BLaER1 treated with 17β-estradiol and CSF1 and Interleukin-3, amounts not matched to agents 10 nM and 100 nM (cell line): ENCODE measurements at regions not wholly inside any gene's neighbourhood (a gene's known extent, or its start where the extent isn't known, plus 50 kb on each side); places are given as distances from the start of the nearest gene placed in this dataset.
A peak's percentile ranks its signal among the peaks of the same experiment; 100 is the strongest.

Experiments
- H3K27ac ChIP-seq, 11 experiments: shearing (Covaris generic); formaldehyde crosslinking; 2 replicates each; pipeline ENCODE4 v1.8.1; 2022
- H3K27me3 ChIP-seq, 11 experiments: shearing (Covaris generic); formaldehyde crosslinking; 2 replicates each; pipeline ENCODE4 v1.8.1; 2022
- H3K36me3 ChIP-seq, 11 experiments: shearing (Covaris generic); formaldehyde crosslinking; 2 replicates each; pipeline ENCODE4 v1.8.1; 2022
- H3K4me1 ChIP-seq, 10 experiments: shearing (Covaris generic); formaldehyde crosslinking; 2 replicates each; pipeline ENCODE4 v1.8.1; 2022
- H3K4me2 ChIP-seq, 11 experiments: shearing (Covaris generic); formaldehyde crosslinking; 2 replicates each; pipeline ENCODE4 v1.8.1; 2022
- H3K4me3 ChIP-seq, 10 experiments: shearing (Covaris generic); formaldehyde crosslinking; 2 replicates each; pipeline ENCODE4 v1.8.1; 2022
- H3K9ac ChIP-seq, 11 experiments: shearing (Covaris generic); formaldehyde crosslinking; 2 replicates each; pipeline ENCODE4 v1.8.1; 2022
- H3K9me3 ChIP-seq, 11 experiments: shearing (Covaris generic); formaldehyde crosslinking; replicated peaks in 1 of 11; 2 replicates each; pipeline ENCODE4 v1.8.1; 2022
- H4K20me1 ChIP-seq, 11 experiments: shearing (Covaris generic); formaldehyde crosslinking; 2 replicates each; pipeline ENCODE4 v1.8.1; 2022
- Cebpa-rat ChIP-seq, 11 experiments: shearing (Covaris generic); IDR thresholded peaks; 2 replicates each; pipeline ENCODE4 v1.8.1; 2022

DNA sequence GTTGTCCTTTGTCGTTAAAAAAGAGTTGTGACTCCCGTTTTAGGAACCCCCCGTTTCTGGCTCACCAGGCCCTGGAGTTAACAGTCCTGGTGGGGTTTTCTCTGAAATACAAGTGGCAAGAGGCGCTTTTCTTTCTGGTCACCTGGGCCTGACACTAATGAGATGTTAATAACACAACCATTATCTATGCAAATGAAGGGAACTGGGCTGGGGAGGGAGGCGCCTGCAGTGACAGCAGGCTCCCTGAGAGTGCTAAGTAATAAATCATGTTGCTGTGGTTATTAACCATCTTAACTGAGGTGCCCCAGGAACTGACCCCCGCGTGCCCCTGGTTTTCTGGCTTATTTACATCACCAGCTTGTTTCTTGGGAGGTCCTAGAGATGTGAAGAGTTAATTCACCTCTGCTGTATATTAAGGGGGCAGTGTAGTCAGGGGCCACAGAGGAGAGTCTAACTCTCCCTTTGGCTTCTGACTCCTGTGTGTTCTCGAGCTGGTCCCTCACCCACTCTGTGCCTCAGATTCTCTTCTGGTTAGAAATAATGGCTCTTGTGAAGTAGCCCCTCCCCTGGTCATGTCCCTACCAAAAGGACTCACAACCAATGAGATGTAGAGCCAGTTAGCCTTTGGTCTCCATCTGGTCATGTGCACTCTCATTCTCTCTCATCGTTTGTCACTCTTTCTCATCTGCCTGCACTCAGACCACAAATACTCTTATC, 276.6 kb upstream of the CADM1 start:
- Histone ChIP-seq H3K4me3 (no peak overlapping the region), H3K4me2 (no peak overlapping the region), H3K27me3 (no peaks in the 10 kb centered on the region), H3K9me3 (peaks cover 0 to 17% (median 6%) of the 10 kb centered on the region in 11 experiments; a peak in 9 of 22 replicates), H4K20me1 (no peaks in the 10 kb centered on the region), H3K27ac (no peak overlapping the region), H3K36me3 (no peaks in the 10 kb centered on the region), H3K9ac (no peak overlapping the region), H3K4me1 (no peaks in the 10 kb centered on the region)
- TF ChIP-seq Cebpa-rat (IDR thresholded peaks at IDR 0.05) = no peak

DNA sequence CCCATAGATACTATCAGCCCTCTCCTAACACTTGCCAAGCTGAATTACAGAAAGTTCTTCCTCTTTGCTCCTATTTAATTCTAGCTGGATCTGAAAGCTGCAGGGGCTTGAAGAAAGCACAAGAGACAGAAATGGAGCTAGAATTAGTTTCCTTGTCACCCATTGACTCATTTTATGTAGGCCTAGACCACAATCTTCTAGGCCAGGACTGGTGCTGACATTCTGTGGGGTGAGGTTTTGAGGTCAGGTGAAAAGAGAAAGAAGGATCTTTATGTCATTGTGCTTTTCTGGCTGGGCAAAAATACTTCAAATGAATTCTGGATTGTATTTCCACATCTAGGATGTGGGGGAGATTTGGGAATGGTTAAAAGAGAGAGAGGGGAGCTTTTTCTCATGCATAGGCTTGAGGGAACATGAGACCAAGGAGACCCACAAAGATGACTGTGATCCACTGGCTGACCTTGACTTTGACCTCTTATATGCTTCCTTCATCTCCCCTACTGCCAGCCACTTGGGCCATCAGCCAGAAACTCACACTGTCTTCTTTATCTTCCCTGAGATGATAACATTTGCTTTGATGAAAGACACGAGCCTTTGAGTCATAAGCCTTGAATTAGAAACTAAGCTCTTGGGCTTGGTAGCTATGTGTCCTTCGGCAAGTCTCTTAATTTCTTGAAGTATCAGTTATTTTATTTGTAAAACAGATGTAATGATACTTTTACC, 274.9 kb upstream of the CADM1 start:
- H3K9me3 ChIP-seq = peaks cover 0 to 17% (median 6%) of the 10 kb centered on the region in 11 experiments; a peak in 9 of 22 replicates
- H4K20me1 ChIP-seq = no peaks in the 10 kb centered on the region
- no peak overlapping the region for H3K4me2 ChIP-seq
- TF ChIP-seq Cebpa-rat (IDR thresholded peaks at IDR 0.05) = no peak
- H3K36me3 ChIP-seq = no peaks in the 10 kb centered on the region
- no peak overlapping the region for H3K4me3 ChIP-seq
- H3K4me1 ChIP-seq = no peaks in the 10 kb centered on the region
- H3K9ac ChIP-seq = no peak overlapping the region
- H3K27ac ChIP-seq = no peak overlapping the region
- H3K27me3 ChIP-seq = no peaks in the 10 kb centered on the region

DNA sequence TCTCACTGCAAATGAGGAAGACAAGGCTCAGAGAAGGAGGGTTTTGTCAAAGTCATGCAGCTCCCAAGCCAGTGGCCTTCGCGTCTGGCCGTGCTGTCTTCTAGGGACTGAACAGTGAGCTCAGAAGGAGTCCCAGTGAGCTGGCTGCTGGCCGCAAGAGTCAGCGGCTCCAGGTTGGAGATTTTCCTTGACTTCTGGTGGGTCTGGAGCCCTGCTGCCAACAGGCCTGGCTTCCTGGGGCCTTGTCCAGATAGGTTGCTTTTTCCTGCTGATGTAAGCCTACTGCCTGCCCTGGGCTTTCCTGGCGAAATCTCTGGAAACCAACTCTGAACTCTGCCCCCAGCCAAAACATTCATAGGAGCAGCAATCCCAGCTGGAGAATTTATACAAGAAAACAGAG, 272.7 kb upstream of the CADM1 start:
- no peak overlapping the region for H3K4me2 ChIP-seq
- peaks cover 0 to 4% (median 0%) of the 10 kb centered on the region in 11 experiments; a peak in 5 of 22 replicates for H3K9me3 ChIP-seq
- no peaks in the 10 kb centered on the region for H3K4me1 ChIP-seq
- no peak for TF ChIP-seq Cebpa-rat (IDR thresholded peaks at IDR 0.05)
- no peaks in the 10 kb centered on the region for H3K36me3 ChIP-seq
- H4K20me1 ChIP-seq = no peaks in the 10 kb centered on the region
- H3K4me3 ChIP-seq = no peak overlapping the region
- H3K27ac ChIP-seq = no peak overlapping the region
- no peak overlapping the region for H3K9ac ChIP-seq
- no peaks in the 10 kb centered on the region for H3K27me3 ChIP-seq

- H3K27ac ChIP-seq = no peak overlapping the region
- no peak overlapping the region for H3K9ac ChIP-seq
- no peak overlapping the region for H3K4me2 ChIP-seq
- H3K4me3 ChIP-seq = no peak overlapping the region
- H3K9me3 ChIP-seq = no peaks in the 10 kb centered on the region
- H3K4me1 ChIP-seq = no peaks in the 10 kb centered on the region
- H4K20me1 ChIP-seq = no peaks in the 10 kb centered on the region
- no peak for TF ChIP-seq Cebpa-rat (IDR thresholded peaks at IDR 0.05)
- H3K36me3 ChIP-seq = no peaks in the 10 kb centered on the region
- no peaks in the 10 kb centered on the region for H3K27me3 ChIP-seq
These were observed 271.6 kb upstream of the CADM1 start for GRCh38 chr11:115775846-115776245.

DNA sequence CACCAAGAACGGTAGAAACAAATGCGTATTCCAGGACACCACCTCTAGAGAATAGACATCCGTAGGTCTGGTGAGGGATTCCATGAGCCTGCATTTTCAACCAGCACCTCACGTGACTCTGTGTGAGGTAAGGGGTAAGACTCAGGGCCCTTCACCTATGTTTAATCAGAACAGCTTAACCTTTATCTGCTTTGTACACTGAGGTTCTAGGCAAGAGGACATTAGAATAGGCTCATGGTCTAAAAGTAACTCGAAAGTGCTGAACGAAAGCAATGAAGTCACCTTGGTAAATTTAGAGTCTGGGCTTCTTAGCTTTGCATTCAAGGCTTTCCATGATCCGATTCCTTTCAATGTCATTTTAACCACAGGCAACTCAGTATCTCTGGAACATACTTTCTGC, 270.5 kb upstream of the CADM1 start:
- TF ChIP-seq Cebpa-rat (IDR thresholded peaks at IDR 0.05) = no peak
- H3K4me1 ChIP-seq = no peaks in the 10 kb centered on the region
- H3K27me3 ChIP-seq = no peaks in the 10 kb centered on the region
- no peak overlapping the region for H3K4me2 ChIP-seq
- H4K20me1 ChIP-seq = no peaks in the 10 kb centered on the region
- H3K27ac ChIP-seq = no peak overlapping the region
- no peaks in the 10 kb centered on the region for H3K36me3 ChIP-seq
- H3K4me3 ChIP-seq = no peak overlapping the region
- no peaks in the 10 kb centered on the region for H3K9me3 ChIP-seq
- H3K9ac ChIP-seq = no peak overlapping the region

DNA sequence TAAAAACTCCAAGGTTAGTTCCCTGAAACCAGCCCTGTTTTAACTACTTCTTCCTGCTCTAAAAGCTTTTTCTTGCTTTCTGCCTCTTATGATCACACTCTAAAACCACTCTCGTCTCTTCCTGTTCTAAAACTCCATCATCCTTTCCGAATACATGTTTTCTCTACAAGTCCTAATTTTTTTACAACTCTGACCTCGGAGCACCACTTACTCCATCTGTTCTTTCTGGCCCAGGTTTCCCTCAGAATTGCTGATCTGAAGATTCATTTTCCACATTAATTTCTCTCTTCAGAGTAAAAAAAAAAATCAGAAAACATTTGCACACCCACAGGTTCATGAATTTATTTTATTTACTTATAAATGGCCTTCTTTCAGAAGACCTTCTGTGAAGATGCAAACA, 265.7 kb upstream of the CADM1 start:
- Histone ChIP-seq H3K4me2 (no peak overlapping the region), H3K27ac (no peak overlapping the region), H3K4me3 (no peak overlapping the region), H3K4me1 (peaks cover 0 to 10% (median 5%) of the 10 kb centered on the region in 10 experiments; a peak in 11 of 20 replicates), H3K36me3 (no peaks in the 10 kb centered on the region), H3K9me3 (no peaks in the 10 kb centered on the region), H3K9ac (no peak overlapping the region), H3K27me3 (no peaks in the 10 kb centered on the region), H4K20me1 (no peaks in the 10 kb centered on the region)
- TF ChIP-seq Cebpa-rat (IDR thresholded peaks at IDR 0.05) = no peak

- H3K9ac ChIP-seq = no peak overlapping the region
- H3K27ac ChIP-seq = no peak overlapping the region
- H3K9me3 ChIP-seq = no peaks in the 10 kb centered on the region
- no peaks in the 10 kb centered on the region for H3K27me3 ChIP-seq
- no peaks in the 10 kb centered on the region for H4K20me1 ChIP-seq
- H3K4me1 ChIP-seq = peaks cover 0 to 10% (median 5%) of the 10 kb centered on the region in 10 experiments; a peak in 11 of 20 replicates
- no peaks in the 10 kb centered on the region for H3K36me3 ChIP-seq
- no peak overlapping the region for H3K4me3 ChIP-seq
- no peak for TF ChIP-seq Cebpa-rat (IDR thresholded peaks at IDR 0.05)
- H3K4me2 ChIP-seq = peak overlapping the region in 7 of 11 experiments; percentile 22 to 60 (median 39); a peak in 6 of 22 replicates
These were observed 263.7 kb upstream of the CADM1 start for GRCh38 chr11:115767883-115768282.

DNA sequence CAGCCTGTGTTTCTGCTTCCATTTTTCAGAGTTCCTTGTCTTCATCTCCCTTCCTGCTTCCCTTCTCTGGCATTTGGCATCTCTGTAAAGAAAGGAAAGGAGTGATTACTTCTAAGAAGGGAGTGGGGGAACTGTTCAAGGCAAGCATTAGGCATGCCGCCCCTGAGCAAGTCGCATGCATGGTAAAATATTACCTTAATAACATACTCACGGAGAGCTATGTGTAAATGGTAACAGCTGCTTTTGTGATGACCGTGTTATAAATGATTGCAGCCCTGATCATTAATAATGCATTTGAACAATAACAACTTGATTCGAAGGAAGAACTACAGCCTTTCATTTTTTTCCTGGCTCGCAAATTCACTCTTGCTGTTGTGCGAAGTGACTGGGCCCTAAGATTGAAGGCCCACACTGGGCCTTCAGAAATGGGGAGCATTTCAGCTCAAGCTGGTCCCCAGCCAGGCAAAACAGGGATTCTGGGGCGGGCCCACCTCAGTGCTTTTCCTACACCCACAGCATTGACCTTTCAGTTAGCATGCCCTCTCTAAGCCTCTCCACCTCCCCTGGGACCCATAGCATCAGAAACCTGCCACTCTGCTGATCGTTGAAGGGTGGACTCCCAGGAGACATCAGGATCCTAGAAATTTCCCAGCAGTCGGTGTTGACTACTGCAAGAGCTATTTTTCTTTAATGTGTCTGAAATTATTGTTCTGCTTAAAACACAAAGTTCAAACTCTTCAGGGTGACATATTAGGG, 263.0 kb upstream of the CADM1 start:
- TF ChIP-seq Cebpa-rat (IDR thresholded peaks at IDR 0.05) = no peak
- Histone ChIP-seq H3K4me1 (peaks cover 0 to 10% (median 5%) of the 10 kb centered on the region in 10 experiments; a peak in 11 of 20 replicates), H3K4me2 (peak overlapping the region in 7 of 11 experiments; percentile 22 to 60 (median 39); a peak in 10 of 22 replicates)

DNA sequence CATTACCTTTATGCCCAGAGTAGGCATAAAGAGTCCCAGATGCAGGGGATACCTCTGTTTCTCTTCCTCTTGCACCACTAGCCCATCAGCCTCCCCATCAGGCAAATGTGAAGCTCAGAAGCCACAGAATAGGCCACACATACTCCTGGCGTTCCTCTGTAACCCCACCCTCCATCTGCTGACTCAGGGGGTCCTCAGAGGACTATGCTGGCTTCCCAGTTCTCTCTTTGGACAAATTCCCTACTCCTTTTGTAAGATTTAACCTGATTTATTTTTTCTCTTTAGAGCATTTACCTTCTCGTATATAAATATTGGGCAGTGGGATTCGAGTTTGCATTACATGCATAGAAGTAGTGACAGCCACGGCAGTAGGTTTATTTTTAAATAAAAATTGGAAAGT, 262.3 kb upstream of the CADM1 start:
- Histone ChIP-seq H3K27ac (no peak overlapping the region), H3K9me3 (no peaks in the 10 kb centered on the region), H4K20me1 (no peaks in the 10 kb centered on the region), H3K4me2 (no peak overlapping the region), H3K27me3 (no peaks in the 10 kb centered on the region), H3K9ac (no peak overlapping the region), H3K36me3 (no peaks in the 10 kb centered on the region), H3K4me3 (no peak overlapping the region), H3K4me1 (peaks cover 0 to 10% (median 5%) of the 10 kb centered on the region in 10 experiments; a peak in 13 of 20 replicates)
- TF ChIP-seq Cebpa-rat (IDR thresholded peaks at IDR 0.05) = no peak

More for the DNA sequence above, 263.0 kb upstream of the CADM1 start:
- no peaks in the 10 kb centered on the region for H3K36me3 ChIP-seq
- no peaks in the 10 kb centered on the region for H3K9me3 ChIP-seq
- H3K27me3 ChIP-seq = no peaks in the 10 kb centered on the region
- H3K4me3 ChIP-seq = no peak overlapping the region
- no peak overlapping the region for H3K27ac ChIP-seq
- H3K9ac ChIP-seq = no peak overlapping the region
- H4K20me1 ChIP-seq = no peaks in the 10 kb centered on the region
